ENCODE measurements at regions not wholly inside any gene's neighbourhood (a gene's known extent, or its start where the extent isn't known, plus 50 kb on each side); places are given as distances from the start of the nearest gene placed in this dataset.

GRCh38 chr13:67877031-67877430 is 646.9 kb upstream of the PCDH9 start:
- no peak for DNase-seq

- DNase-seq, result no peak
Observed at GRCh38 chr13:67867206-67867605, 637.1 kb upstream of the PCDH9 start.

- DNase-seq, result no peak
Observed at GRCh38 chr13:67860315-67860714, 630.2 kb upstream of the PCDH9 start.

GRCh38 chr13:67859904-67860303 is 629.8 kb upstream of the PCDH9 start:
- no peak for DNase-seq

GRCh38 chr13:67857581-67858310 is 627.6 kb upstream of the PCDH9 start:
- no peak for DNase-seq

GRCh38 chr13:67856955-67857354 is 626.8 kb upstream of the PCDH9 start:
- no peak for DNase-seq

- no peak for DNase-seq
Observed at GRCh38 chr13:67855741-67856238, 625.7 kb upstream of the PCDH9 start.

GRCh38 chr13:67854990-67855389 is 624.9 kb upstream of the PCDH9 start:
- DNase-seq, result no peak

GRCh38 chr13:67844574-67844973 is 614.4 kb upstream of the PCDH9 start:
- DNase-seq, result no peak

GRCh38 chr13:67841071-67841470 is 610.9 kb upstream of the PCDH9 start:
- DNase-seq, result no peak

GRCh38 chr13:67833564-67833963 is 603.4 kb upstream of the PCDH9 start:
- DNase-seq, result no peak

- DNase-seq, result peak; percentile 1
Observed at GRCh38 chr13:67829641-67830040, 599.5 kb upstream of the PCDH9 start.

GRCh38 chr13:67827992-67828391 is 597.9 kb upstream of the PCDH9 start:
- DNase-seq, result peak; percentile 9

- no peak for DNase-seq
Observed at GRCh38 chr13:67821606-67822005, 591.5 kb upstream of the PCDH9 start.

GRCh38 chr13:67806796-67807195 is 576.7 kb upstream of the PCDH9 start:
- DNase-seq, result no peak

GRCh38 chr13:67803118-67803517 is 573.0 kb upstream of the PCDH9 start:
- DNase-seq, result no peak

- no peak for DNase-seq
Observed at GRCh38 chr13:67792151-67792676, 562.1 kb upstream of the PCDH9 start.

- no peak for DNase-seq
Observed at GRCh38 chr13:67791047-67791446, 560.9 kb upstream of the PCDH9 start.

- no peak for DNase-seq
Observed at GRCh38 chr13:67776151-67776550, 546.0 kb upstream of the PCDH9 start.

- no peak for DNase-seq
Observed at GRCh38 chr13:67775359-67775758, 545.2 kb upstream of the PCDH9 start.

- no peak for DNase-seq
Observed at GRCh38 chr13:67772807-67773453, 542.8 kb upstream of the PCDH9 start.

GRCh38 chr13:67771106-67771505 is 541.0 kb upstream of the PCDH9 start:
- no peak for DNase-seq

- no peak for DNase-seq
Observed at GRCh38 chr13:67769987-67770341, 539.8 kb upstream of the PCDH9 start.
